CD14-positive monocyte (primary cell): ENCODE measurements at regions not wholly inside any gene's neighbourhood (a gene's known extent, or its start where the extent isn't known, plus 50 kb on each side); places are given as distances from the start of the nearest gene placed in this dataset.

Source experiments
- DNase-seq, 3 donors: peaks; one replicate each; pipeline ENCODE4 v3.0.0-alpha.2; 2011 to 2022
- H2AFZ ChIP-seq: 2 replicates; pipeline ENCODE4 v1.6.0; 2012; ENCODE audit warnings: mild to moderate bottlenecking, low read depth, low read length, inconsistent platforms; ENCODE audit not compliant: insufficient read depth, poor library complexity, severe bottlenecking
- H3K27ac ChIP-seq, 2 donors: 1 replicate in 1 of 2; 2 replicates in 1 of 2; pipeline ENCODE4 v1.5.1; 2012 to 2013; ENCODE audit warnings: low read length in 2 of 2, control low read depth in 1 of 2, inconsistent platforms in 1 of 2, low read depth in 1 of 2, mild to moderate bottlenecking in 1 of 2
- H3K27me3 ChIP-seq, 2 donors: one replicate each; pipeline versions ENCODE4 v1.6.0 to v1.6.1; 2011 to 2013; ENCODE audit warnings: low read length in 2 of 2; ENCODE audit not compliant: control insufficient read depth in 2 of 2, insufficient read depth in 2 of 2
- H3K36me3 ChIP-seq, 2 donors: replicated peaks in 1 of 2; 1 replicate in 1 of 2; 2 replicates in 1 of 2; pipeline versions ENCODE4 v1.5.1 to v1.6.1; 2012 to 2013; ENCODE audit warnings: low read length in 2 of 2, control low read depth in 1 of 2, inconsistent platforms in 1 of 2, mild to moderate bottlenecking in 1 of 2; ENCODE audit not compliant: insufficient read depth in 2 of 2, control insufficient read depth in 1 of 2
- H3K4me1 ChIP-seq, 2 donors: 1 replicate in 1 of 2; 2 replicates in 1 of 2; pipeline versions ENCODE4 v1.5.1 to v1.6.1; 2012 to 2013; ENCODE audit warnings: low read length in 2 of 2, control low read depth in 1 of 2, inconsistent platforms in 1 of 2, mild to moderate bottlenecking in 1 of 2, moderate library complexity in 1 of 2; ENCODE audit not compliant: insufficient read depth in 2 of 2, control insufficient read depth in 1 of 2
- H3K4me2 ChIP-seq: replicated peaks from 2 replicates; pipeline ENCODE3; 2012; ENCODE audit warnings: low read length, moderate library complexity, mild to moderate bottlenecking; ENCODE audit not compliant: poor library complexity, severe bottlenecking; ENCODE audit errors: extremely low read depth
- H3K4me3 ChIP-seq, 3 experiments: fragments of 200-600 bp in 1 of 3; sonication (generic) in 1 of 3; replicated peaks in 1 of 3; 1 replicate in 2 of 3; 2 replicates in 1 of 3; pipeline ENCODE4 v1.5.1; 2011 to 2013; ENCODE audit warnings: low read length in 3 of 3, mild to moderate bottlenecking in 3 of 3, control low read depth in 2 of 3, low read depth in 2 of 3, inconsistent platforms in 1 of 3, moderate library complexity in 1 of 3
- H3K79me2 ChIP-seq: 2 replicates; pipeline ENCODE4 v1.6.0; 2012; ENCODE audit warnings: mild to moderate bottlenecking, control low read depth, inconsistent platforms, low read length, moderate library complexity; ENCODE audit not compliant: insufficient read depth
- H3K9ac ChIP-seq: 2 replicates; pipeline ENCODE4 v1.6.0; 2017; ENCODE audit warnings: low read length, mild to moderate bottlenecking; ENCODE audit not compliant: insufficient read depth, poor library complexity, severe bottlenecking
- H3K9me3 ChIP-seq, 2 donors: replicated peaks in 1 of 2; 1 replicate in 1 of 2; 2 replicates in 1 of 2; pipeline versions ENCODE4 v1.5.1 to v1.6.1; 2012 to 2013; ENCODE audit warnings: low read length in 2 of 2, control low read depth in 1 of 2; ENCODE audit not compliant: control insufficient read depth in 1 of 2, insufficient read depth in 1 of 2
- H4K20me1 ChIP-seq: 2 replicates; pipeline ENCODE4 v1.6.0; 2012; ENCODE audit warnings: mild to moderate bottlenecking, low read length, control low read depth, moderate library complexity; ENCODE audit not compliant: insufficient read depth
- H3K27ac Mint-ChIP-seq, 7 donors: one replicate each; pipeline ENCODE4 v1.8.0; 2020; ENCODE audit warnings: mild to moderate bottlenecking in 7 of 7, mixed read lengths in 7 of 7, moderate library complexity in 6 of 7, inconsistent platforms in 2 of 7
- H3K27me3 Mint-ChIP-seq, 3 donors: one replicate each; pipeline ENCODE4 v1.8.0; 2021 to 2022; ENCODE audit warnings: low read depth in 3 of 3, mild to moderate bottlenecking in 3 of 3, mixed read lengths in 3 of 3, moderate library complexity in 3 of 3, inconsistent platforms in 1 of 3
- H3K36me3 Mint-ChIP-seq, 2 donors: one replicate each; pipeline ENCODE4 v1.8.0; 2020; ENCODE audit warnings: mixed read lengths in 2 of 2, inconsistent platforms in 1 of 2, mild to moderate bottlenecking in 1 of 2
- H3K4me1 Mint-ChIP-seq: one replicate; pipeline ENCODE4 v1.8.0; 2020; ENCODE audit warnings: mild to moderate bottlenecking, mixed read lengths
- H3K4me3 Mint-ChIP-seq, 2 donors: one replicate each; pipeline ENCODE4 v1.8.0; 2020; ENCODE audit warnings: mild to moderate bottlenecking in 2 of 2, mixed read lengths in 2 of 2, moderate library complexity in 1 of 2
- H3K9me3 Mint-ChIP-seq, 7 donors: one replicate each; pipeline ENCODE4 v1.8.0; 2020 to 2022; ENCODE audit warnings: mixed read lengths in 7 of 7, mild to moderate bottlenecking in 6 of 7, moderate library complexity in 6 of 7, inconsistent platforms in 2 of 7
- CTCF ChIP-seq: fragments of 200-600 bp; IDR thresholded peaks from one replicate; pipeline ENCODE4 v1.8.0; 2022; ENCODE audit warnings: antibody characterized with exemption, mild to moderate bottlenecking
- WGBS: methylation state at CpG from one replicate; pipeline ENCODE4 v1.1.5; 2013; ENCODE audit warnings: missing lambda C conversion rate; ENCODE audit not compliant: insufficient coverage; 5-methylcytosine and 5-hydroxymethylcytosine counted together
- intact Hi-C, 2 donors: fragments of 100-400 bp; cut with micrococcal nuclease; formaldehyde crosslinking; loops; one replicate each; pipeline versions ENCODE4 v1.15.0 to v1.15.1; 2023

GRCh38 chr2:156673333-156673615 is 237.1 kb downstream of the GPD2 start:
- Mint-ChIP-seq H3K4me3 (no peak overlapping the region), H3K4me1 (no peaks in the 10 kb centered on the region), H3K9me3 (peaks cover 0 to 6% (median 3%) of the 10 kb centered on the region in 7 donors), H3K27ac (no peak overlapping the region), H3K36me3 (no peaks in the 10 kb centered on the region), H3K27me3 (no peaks in the 10 kb centered on the region)
- H3K9ac ChIP-seq, result no peak overlapping the region
- no peak overlapping the region for H3K4me3 ChIP-seq
- H3K27me3 ChIP-seq, result no peaks in the 10 kb centered on the region
- H3K79me2 ChIP-seq, result no peaks in the 10 kb centered on the region
- H3K4me1 ChIP-seq, result no peaks in the 10 kb centered on the region
- H3K4me2 ChIP-seq, result no peak overlapping the region
- H4K20me1 ChIP-seq, result no peaks in the 10 kb centered on the region
- intact Hi-C loops, result no loop called here
- H3K27ac ChIP-seq, result no peak overlapping the region
- no peak for DNase-seq
- no peak for TF ChIP-seq CTCF
- H2AFZ ChIP-seq, result no peak overlapping the region
- H3K36me3 ChIP-seq, result no peaks in the 10 kb centered on the region
- no CpG with 5 or more reads among the region's 2 CpGs for WGBS
- peaks cover 0 to under 1% of the 10 kb centered on the region in 2 donors for H3K9me3 ChIP-seq

GRCh38 chr2:156673981-156674380 is 237.8 kb downstream of the GPD2 start:
- no peak overlapping the region for H3K4me3 Mint-ChIP-seq
- TF ChIP-seq CTCF, result no peak
- H3K79me2 ChIP-seq, result no peaks in the 10 kb centered on the region

More at GRCh38 chr2:156673981-156674380, 237.8 kb downstream of the GPD2 start:
- no CpG with 5 or more reads among the region's 2 CpGs for WGBS
- no peaks in the 10 kb centered on the region for H3K4me1 Mint-ChIP-seq
- Histone ChIP-seq H3K9ac (no peak overlapping the region), H3K4me2 (no peak overlapping the region), H3K27me3 (no peaks in the 10 kb centered on the region), H3K36me3 (no peaks in the 10 kb centered on the region), H3K9me3 (no peaks in the 10 kb centered on the region), H4K20me1 (no peaks in the 10 kb centered on the region), H3K4me3 (no peak overlapping the region), H3K27ac (no peak overlapping the region), H2AFZ (no peak overlapping the region), H3K4me1 (no peaks in the 10 kb centered on the region)
- intact Hi-C loops, result no loop called here
- H3K9me3 Mint-ChIP-seq, result peaks cover 0 to 2% (median 2%) of the 10 kb centered on the region in 7 donors
- no peaks in the 10 kb centered on the region for H3K36me3 Mint-ChIP-seq
- no peaks in the 10 kb centered on the region for H3K27me3 Mint-ChIP-seq
- no peak overlapping the region for H3K27ac Mint-ChIP-seq
- no peak for DNase-seq
